ENCODE measurements at regions not wholly inside any gene's neighbourhood (a gene's known extent, or its start where the extent isn't known, plus 50 kb on each side); places are given as distances from the start of the nearest gene placed in this dataset.

- TF ChIP-seq, protein P1, sequence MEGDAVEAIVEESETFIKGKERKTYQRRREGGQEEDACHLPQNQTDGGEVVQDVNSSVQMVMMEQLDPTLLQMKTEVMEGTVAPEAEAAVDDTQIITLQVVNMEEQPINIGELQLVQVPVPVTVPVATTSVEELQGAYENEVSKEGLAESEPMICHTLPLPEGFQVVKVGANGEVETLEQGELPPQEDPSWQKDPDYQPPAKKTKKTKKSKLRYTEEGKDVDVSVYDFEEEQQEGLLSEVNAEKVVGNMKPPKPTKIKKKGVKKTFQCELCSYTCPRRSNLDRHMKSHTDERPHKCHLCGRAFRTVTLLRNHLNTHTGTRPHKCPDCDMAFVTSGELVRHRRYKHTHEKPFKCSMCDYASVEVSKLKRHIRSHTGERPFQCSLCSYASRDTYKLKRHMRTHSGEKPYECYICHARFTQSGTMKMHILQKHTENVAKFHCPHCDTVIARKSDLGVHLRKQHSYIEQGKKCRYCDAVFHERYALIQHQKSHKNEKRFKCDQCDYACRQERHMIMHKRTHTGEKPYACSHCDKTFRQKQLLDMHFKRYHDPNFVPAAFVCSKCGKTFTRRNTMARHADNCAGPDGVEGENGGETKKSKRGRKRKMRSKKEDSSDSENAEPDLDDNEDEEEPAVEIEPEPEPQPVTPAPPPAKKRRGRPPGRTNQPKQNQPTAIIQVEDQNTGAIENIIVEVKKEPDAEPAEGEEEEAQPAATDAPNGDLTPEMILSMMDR (IDR thresholded peaks at IDR 0.05): no peak
- TF ChIP-seq EP300 (IDR thresholded peaks at IDR 0.05) (no peak), POLR2A (IDR thresholded peaks at IDR 0.05) (no peak)
These were observed 424.8 kb downstream of the IRX1 start for GRCh38 chr5:4020400-4020799.
